ENCODE measurements at regions not wholly inside any gene's neighbourhood (a gene's known extent, or its start where the extent isn't known, plus 50 kb on each side); places are given as distances from the start of the nearest gene placed in this dataset.

DNA sequence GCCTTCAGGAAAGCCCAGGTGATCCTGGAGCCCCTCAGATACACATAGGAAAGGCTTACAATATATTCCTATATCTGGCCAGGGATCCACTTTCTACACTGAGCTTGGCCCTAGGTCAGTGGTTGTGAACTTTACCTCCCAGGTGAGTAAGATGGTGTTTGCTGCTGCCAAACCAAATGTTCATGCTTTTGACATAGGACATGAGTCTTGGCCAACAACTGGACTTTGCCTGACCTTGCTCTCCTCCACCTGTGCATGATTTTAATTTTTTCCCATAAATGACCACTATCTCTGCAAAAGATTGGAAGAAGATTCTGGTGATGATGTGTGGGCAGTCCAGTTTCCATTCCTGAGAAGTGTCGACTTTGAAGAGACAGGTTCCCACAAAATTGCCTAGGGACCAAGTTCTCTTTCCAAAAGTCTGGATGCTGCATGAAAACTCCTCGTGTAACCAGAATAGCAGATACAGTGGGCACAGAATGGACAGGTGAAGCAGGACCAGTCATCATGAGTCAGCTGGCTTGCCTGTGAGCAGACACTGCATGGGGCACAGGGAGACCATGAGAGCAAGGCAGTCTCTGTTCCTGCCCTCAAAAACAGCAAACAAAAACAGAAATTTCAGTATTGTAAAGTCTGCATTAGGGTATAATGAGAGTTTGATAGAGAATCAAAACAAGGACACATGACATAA lies 226.4 kb upstream of the MON1B start:
- H3K9me3 ChIP-seq (ENCODE audit: insufficient read depth, low read length), result no peaks in the 10 kb centered on the region
- no peaks in the 10 kb centered on the region for H3K36me3 ChIP-seq (ENCODE audit: insufficient read depth, insufficient read length, low read length)
- no peak for DNase-seq (ENCODE audit: low read depth, low spot score)
- no peak for TF ChIP-seq YY1 (IDR thresholded peaks at IDR 0.05; ENCODE audit: insufficient read depth, insufficient read length)
- no peak for TF ChIP-seq SUZ12 (IDR thresholded peaks at IDR 0.05; ENCODE audit: extremely low read depth, insufficient read depth, insufficient read length)
- TF ChIP-seq ZNF274 (IDR thresholded peaks at IDR 0.05; ENCODE audit: low read depth, low read length), result no peak
- H3K4me3 ChIP-seq (ENCODE audit: insufficient read length, low read depth), result no peak overlapping the region
- H3K4me1 ChIP-seq (ENCODE audit: insufficient read depth, insufficient read length), result no peaks in the 10 kb centered on the region
- no peaks in the 10 kb centered on the region for H3K27me3 ChIP-seq (ENCODE audit: insufficient read depth, insufficient read length)
- no peak overlapping the region for H3K9ac ChIP-seq (ENCODE audit: insufficient read length, low read depth)

DNA sequence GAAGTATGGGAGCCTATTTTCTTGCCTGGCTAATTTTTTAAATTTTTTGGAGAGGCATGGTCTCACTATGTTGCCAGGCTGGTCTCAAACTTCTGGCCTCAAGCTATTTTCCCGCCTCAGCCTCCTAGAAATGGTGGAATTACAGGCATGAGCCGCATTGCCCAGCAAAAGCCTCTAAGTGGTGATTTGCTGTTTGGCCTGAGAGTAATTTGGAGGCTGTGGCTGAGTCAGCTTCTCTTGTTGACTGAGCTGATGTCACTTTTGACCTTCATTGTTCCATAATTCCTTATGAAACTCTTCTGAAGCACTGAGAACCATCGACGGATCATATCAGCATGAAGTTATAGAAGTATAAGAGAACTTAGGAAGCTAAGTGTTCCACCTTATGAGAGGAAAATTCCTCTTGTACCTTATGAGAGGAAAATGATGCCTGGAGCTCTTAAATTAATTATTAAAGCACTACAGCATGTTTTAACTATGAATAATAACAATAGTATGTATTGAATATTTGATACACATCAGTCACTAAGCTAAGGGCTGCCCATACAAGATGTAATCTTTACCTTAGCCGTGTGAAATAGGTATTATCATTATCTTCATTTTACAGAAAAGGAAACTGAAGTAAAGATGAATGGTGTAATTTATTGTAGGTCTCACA lies 220.8 kb upstream of the MON1B start:
- no peaks in the 10 kb centered on the region for H3K36me3 ChIP-seq (ENCODE audit: insufficient read depth, insufficient read length, low read length)
- TF ChIP-seq ZNF274 (IDR thresholded peaks at IDR 0.05; ENCODE audit: low read depth, low read length) (no peak), YY1 (IDR thresholded peaks at IDR 0.05; ENCODE audit: insufficient read depth, insufficient read length) (no peak), SUZ12 (IDR thresholded peaks at IDR 0.05; ENCODE audit: extremely low read depth, insufficient read depth, insufficient read length) (no peak)
- no peak for DNase-seq (ENCODE audit: low read depth, low spot score)
- no peak overlapping the region for H3K4me3 ChIP-seq (ENCODE audit: insufficient read length, low read depth)
- no peak overlapping the region for H3K9ac ChIP-seq (ENCODE audit: insufficient read length, low read depth)
- H3K4me1 ChIP-seq (ENCODE audit: insufficient read depth, insufficient read length), result no peaks in the 10 kb centered on the region
- H3K27me3 ChIP-seq (ENCODE audit: insufficient read depth, insufficient read length), result no peaks in the 10 kb centered on the region
- H3K9me3 ChIP-seq (ENCODE audit: insufficient read depth, low read length), result no peaks in the 10 kb centered on the region

DNA sequence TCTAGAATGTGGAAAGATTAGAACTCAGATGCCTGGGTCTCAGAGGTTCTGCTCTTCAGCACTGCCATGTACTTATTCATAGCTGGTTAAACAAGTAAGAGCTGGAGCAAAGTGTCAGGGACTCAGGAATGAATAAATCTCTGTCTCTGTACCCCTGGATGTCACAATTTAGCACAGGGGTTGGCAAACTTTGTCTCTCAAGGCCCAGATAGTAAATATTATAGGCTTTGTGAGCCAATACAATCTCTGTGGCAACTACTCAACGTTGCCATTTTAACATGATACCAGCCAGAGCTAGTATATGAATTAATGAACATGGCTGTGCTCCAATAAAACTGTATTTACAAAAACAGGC lies 220.3 kb upstream of the MON1B start:
- H3K4me3 ChIP-seq (ENCODE audit: insufficient read length, low read depth), result no peak overlapping the region
- no peaks in the 10 kb centered on the region for H3K4me1 ChIP-seq (ENCODE audit: insufficient read depth, insufficient read length)
- H3K9me3 ChIP-seq (ENCODE audit: insufficient read depth, low read length), result no peaks in the 10 kb centered on the region
- H3K9ac ChIP-seq (ENCODE audit: insufficient read length, low read depth), result no peak overlapping the region
- H3K27me3 ChIP-seq (ENCODE audit: insufficient read depth, insufficient read length), result no peaks in the 10 kb centered on the region
- DNase-seq (ENCODE audit: low read depth, low spot score), result no peak
- no peaks in the 10 kb centered on the region for H3K36me3 ChIP-seq (ENCODE audit: insufficient read depth, insufficient read length, low read length)
- TF ChIP-seq SUZ12 (IDR thresholded peaks at IDR 0.05; ENCODE audit: extremely low read depth, insufficient read depth, insufficient read length) (no peak), YY1 (IDR thresholded peaks at IDR 0.05; ENCODE audit: insufficient read depth, insufficient read length) (no peak), ZNF274 (IDR thresholded peaks at IDR 0.05; ENCODE audit: low read depth, low read length) (no peak)

DNA sequence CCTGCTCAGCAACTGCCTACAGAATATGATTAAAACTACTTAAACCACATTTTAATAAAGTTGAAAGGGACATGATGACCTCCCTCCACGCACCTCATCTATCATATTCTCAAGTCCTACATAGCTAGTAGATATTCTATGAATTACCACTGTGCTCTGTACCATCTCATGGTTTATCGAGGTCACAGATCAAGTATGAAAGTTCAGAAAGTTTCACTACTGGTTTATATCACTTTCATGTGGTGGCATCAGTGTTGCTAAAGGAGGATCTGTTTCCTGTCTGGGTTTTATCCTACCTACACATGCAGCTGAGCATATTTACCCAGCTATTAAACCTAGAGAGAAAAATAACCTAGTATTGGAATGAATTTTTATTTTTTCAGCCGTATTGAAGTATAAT lies 214.9 kb upstream of the MON1B start:
- Histone ChIP-seq H3K4me1 (ENCODE audit: insufficient read depth, insufficient read length) (no peaks in the 10 kb centered on the region), H3K27me3 (ENCODE audit: insufficient read depth, insufficient read length) (no peaks in the 10 kb centered on the region), H3K9me3 (ENCODE audit: insufficient read depth, low read length) (no peaks in the 10 kb centered on the region), H3K4me3 (ENCODE audit: insufficient read length, low read depth) (no peak overlapping the region), H3K36me3 (ENCODE audit: insufficient read depth, insufficient read length, low read length) (no peaks in the 10 kb centered on the region), H3K9ac (ENCODE audit: insufficient read length, low read depth) (no peak overlapping the region)
- no peak for TF ChIP-seq ZNF274 (IDR thresholded peaks at IDR 0.05; ENCODE audit: low read depth, low read length)
- TF ChIP-seq SUZ12 (IDR thresholded peaks at IDR 0.05; ENCODE audit: extremely low read depth, insufficient read depth, insufficient read length), result no peak
- DNase-seq (ENCODE audit: low read depth, low spot score), result no peak

DNA sequence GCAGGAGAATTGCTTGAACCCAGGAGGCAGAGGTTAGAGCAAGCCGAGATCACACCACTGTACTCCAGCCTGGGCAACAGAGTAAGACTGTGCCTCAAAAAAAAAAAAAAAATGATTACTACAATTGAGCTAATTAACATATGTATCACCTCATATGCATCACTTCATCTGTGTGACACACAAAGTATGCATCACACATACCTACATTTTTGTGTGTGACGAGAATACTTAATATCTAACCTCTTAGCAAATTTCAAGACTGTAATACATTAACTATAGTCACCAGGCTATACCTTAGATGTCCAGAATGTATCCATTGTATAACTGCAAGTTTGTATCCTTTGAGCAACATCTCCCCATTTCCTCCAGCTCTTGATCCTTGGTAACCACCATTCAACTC lies 214.2 kb upstream of the MON1B start:
- Histone ChIP-seq H3K36me3 (ENCODE audit: insufficient read depth, insufficient read length, low read length) (no peaks in the 10 kb centered on the region), H3K27me3 (ENCODE audit: insufficient read depth, insufficient read length) (no peaks in the 10 kb centered on the region), H3K4me3 (ENCODE audit: insufficient read length, low read depth) (no peak overlapping the region), H3K9me3 (ENCODE audit: insufficient read depth, low read length) (no peaks in the 10 kb centered on the region), H3K9ac (ENCODE audit: insufficient read length, low read depth) (no peak overlapping the region), H3K4me1 (ENCODE audit: insufficient read depth, insufficient read length) (no peaks in the 10 kb centered on the region)
- no peak for DNase-seq (ENCODE audit: low read depth, low spot score)
- TF ChIP-seq ZNF274 (IDR thresholded peaks at IDR 0.05; ENCODE audit: low read depth, low read length) (no peak), YY1 (IDR thresholded peaks at IDR 0.05; ENCODE audit: insufficient read depth, insufficient read length) (no peak), SUZ12 (IDR thresholded peaks at IDR 0.05; ENCODE audit: extremely low read depth, insufficient read depth, insufficient read length) (no peak)

DNA sequence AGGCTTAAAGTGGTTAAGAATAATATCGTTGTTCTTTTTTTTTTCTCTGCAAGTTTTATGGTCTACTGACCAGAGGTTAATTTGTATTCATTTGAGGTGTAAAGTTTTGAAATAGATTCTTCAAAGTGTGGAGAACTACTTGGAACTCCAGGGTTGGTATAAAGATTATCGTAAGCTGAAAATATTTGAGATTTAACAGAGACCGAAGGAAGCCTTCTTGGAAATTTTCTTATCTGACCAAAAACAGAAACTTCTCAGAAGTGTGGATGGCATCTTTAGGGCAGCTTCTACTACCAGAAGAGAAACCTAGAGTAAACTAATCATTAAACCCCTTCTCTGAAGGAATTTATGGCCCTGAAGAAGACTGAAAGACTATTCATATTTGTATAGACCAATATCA lies 206.8 kb upstream of the MON1B start:
- TF ChIP-seq SUZ12 (IDR thresholded peaks at IDR 0.05; ENCODE audit: extremely low read depth, insufficient read depth, insufficient read length), result no peak
- TF ChIP-seq YY1 (IDR thresholded peaks at IDR 0.05; ENCODE audit: insufficient read depth, insufficient read length), result no peak
- TF ChIP-seq ZNF274 (IDR thresholded peaks at IDR 0.05; ENCODE audit: low read depth, low read length), result no peak
- Histone ChIP-seq H3K9me3 (ENCODE audit: insufficient read depth, low read length) (peaks cover 6% of the 10 kb centered on the region; the same call in 1 of the 2 replicates), H3K9ac (ENCODE audit: insufficient read length, low read depth) (no peak overlapping the region), H3K4me3 (ENCODE audit: insufficient read length, low read depth) (no peak overlapping the region), H3K27me3 (ENCODE audit: insufficient read depth, insufficient read length) (no peaks in the 10 kb centered on the region), H3K4me1 (ENCODE audit: insufficient read depth, insufficient read length) (no peaks in the 10 kb centered on the region), H3K36me3 (ENCODE audit: insufficient read depth, insufficient read length, low read length) (no peaks in the 10 kb centered on the region)
- no peak for DNase-seq (ENCODE audit: low read depth, low spot score)

DNA sequence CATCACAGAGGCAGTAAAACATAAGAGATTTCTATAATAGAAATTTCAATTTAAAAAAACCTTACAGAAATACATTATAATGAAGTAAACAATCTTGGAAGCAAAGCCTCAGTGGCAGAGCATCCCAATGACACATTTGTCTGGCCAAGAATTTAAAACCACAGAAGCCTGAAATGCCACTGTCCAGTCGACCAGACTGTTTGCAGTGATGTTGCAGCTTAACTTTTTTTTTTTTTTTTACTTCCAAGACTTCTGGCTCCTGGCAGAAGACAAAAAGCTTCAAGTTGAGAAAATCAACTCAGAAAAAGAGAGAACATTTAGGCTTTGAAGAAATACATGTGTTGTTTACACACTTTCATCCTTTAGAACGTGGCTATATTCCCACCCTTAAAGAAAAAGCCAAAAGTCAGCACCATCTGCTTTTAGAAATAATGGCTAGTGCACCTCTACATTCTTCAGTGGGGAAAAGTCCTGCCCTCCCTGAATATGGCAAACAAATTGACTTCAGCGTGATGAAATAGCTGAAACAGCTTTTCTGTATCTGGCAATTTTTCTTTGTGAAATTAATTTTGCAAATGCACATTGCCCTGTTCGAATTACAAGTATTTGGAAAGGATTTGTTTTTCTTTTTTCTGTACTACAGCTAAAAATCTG lies 205.5 kb upstream of the MON1B start:
- no peak for DNase-seq (ENCODE audit: low read depth, low spot score)
- H3K9ac ChIP-seq (ENCODE audit: insufficient read length, low read depth), result no peak overlapping the region
- H3K27me3 ChIP-seq (ENCODE audit: insufficient read depth, insufficient read length), result no peaks in the 10 kb centered on the region
- no peak for TF ChIP-seq YY1 (IDR thresholded peaks at IDR 0.05; ENCODE audit: insufficient read depth, insufficient read length)
- no peak for TF ChIP-seq ZNF274 (IDR thresholded peaks at IDR 0.05; ENCODE audit: low read depth, low read length)
- TF ChIP-seq SUZ12 (IDR thresholded peaks at IDR 0.05; ENCODE audit: extremely low read depth, insufficient read depth, insufficient read length), result no peak
- H3K9me3 ChIP-seq (ENCODE audit: insufficient read depth, low read length), result peaks cover 6% of the 10 kb centered on the region; the same call in 1 of the 2 replicates
- H3K4me3 ChIP-seq (ENCODE audit: insufficient read length, low read depth), result no peak overlapping the region
- no peaks in the 10 kb centered on the region for H3K36me3 ChIP-seq (ENCODE audit: insufficient read depth, insufficient read length, low read length)
- H3K4me1 ChIP-seq (ENCODE audit: insufficient read depth, insufficient read length), result no peaks in the 10 kb centered on the region
